GM23338 (cell line): ENCODE measurements at regions not wholly inside any gene's neighbourhood (a gene's known extent, or its start where the extent isn't known, plus 50 kb on each side); places are given as distances from the start of the nearest gene placed in this dataset.

Source experiments
- ATAC-seq: fragments of 200-7000 bp; cut with Tn5 transposase; 3 replicates; pipeline ENCODE4 v1.9.1; 2020
- DNase-seq: peaks from one replicate; pipeline ENCODE4 v3.0.0-alpha.2; 2015; ENCODE audit warnings: low spot score
- H2AFZ ChIP-seq: fragments of 200-600 bp; sonication (generic); 2 replicates; pipeline ENCODE4 v1.8.0; 2016; ENCODE audit warnings: antibody characterized with exemption, mild to moderate bottlenecking, moderate library complexity
- H3F3A ChIP-seq: fragments of 200-600 bp; sonication (generic); replicated peaks from 2 replicates; pipeline ENCODE4 v1.8.0; 2017; ENCODE audit warnings: antibody characterized with exemption, mixed run types, low read depth
- H3K27ac ChIP-seq: fragments of 200-600 bp; sonication (generic); 2 replicates; pipeline ENCODE4 v1.6.1; 2016; ENCODE audit warnings: low read depth
- H3K27me3 ChIP-seq: fragments of 200-600 bp; sonication (generic); 2 replicates; pipeline ENCODE4 v1.8.0; 2016; ENCODE audit warnings: mild to moderate bottlenecking, mixed run types, moderate library complexity; ENCODE audit not compliant: insufficient read depth
- H3K36me3 ChIP-seq: fragments of 200-600 bp; sonication (generic); 2 replicates; pipeline ENCODE4 v1.8.0; 2016; ENCODE audit warnings: mild to moderate bottlenecking; ENCODE audit not compliant: insufficient read depth
- H3K4me1 ChIP-seq: fragments of 200-600 bp; sonication (generic); 2 replicates; pipeline ENCODE4 v1.8.0; 2016; ENCODE audit warnings: mild to moderate bottlenecking, moderate library complexity; ENCODE audit not compliant: insufficient read depth
- H3K4me2 ChIP-seq: fragments of 200-600 bp; sonication (generic); 2 replicates; pipeline ENCODE4 v1.7.1; 2017; ENCODE audit warnings: mixed run types
- H3K4me3 ChIP-seq: fragments of 200-600 bp; sonication (generic); 2 replicates; pipeline ENCODE4 v1.6.1; 2016; ENCODE audit warnings: mixed run types
- H3K79me2 ChIP-seq: fragments of 200-600 bp; sonication (generic); replicated peaks from 2 replicates; pipeline ENCODE4 v1.8.0; 2017; ENCODE audit warnings: mild to moderate bottlenecking; ENCODE audit not compliant: insufficient read depth
- H3K9me2 ChIP-seq: fragments of 200-600 bp; sonication (generic); 2 replicates; pipeline ENCODE4 v1.8.0; 2017; ENCODE audit not compliant: insufficient read depth
- H4K20me1 ChIP-seq: fragments of 200-600 bp; sonication (generic); replicated peaks from 2 replicates; pipeline ENCODE4 v1.8.0; 2017; ENCODE audit warnings: mild to moderate bottlenecking; ENCODE audit not compliant: insufficient read depth
- H3K27ac Mint-ChIP-seq: 2 replicates; pipeline ENCODE4 v1.8.0; 2020; ENCODE audit warnings: inconsistent platforms, mild to moderate bottlenecking, moderate library complexity, mixed read lengths
- H3K27me3 Mint-ChIP-seq: 3 replicates; pipeline ENCODE4 v1.8.0; 2022; ENCODE audit warnings: low read depth, mild to moderate bottlenecking, moderate library complexity, mixed read lengths, inconsistent platforms; ENCODE audit not compliant: insufficient read depth, poor library complexity
- H3K36me3 Mint-ChIP-seq: 3 replicates; pipeline ENCODE4 v1.8.0; 2021; ENCODE audit warnings: low read depth, mild to moderate bottlenecking, inconsistent platforms, moderate library complexity, mixed read lengths
- H3K4me1 Mint-ChIP-seq: 3 replicates; pipeline ENCODE4 v1.8.0; 2020; ENCODE audit warnings: mild to moderate bottlenecking, inconsistent platforms, mixed read lengths
- H3K4me3 Mint-ChIP-seq: 3 replicates; pipeline ENCODE4 v1.8.0; 2021; ENCODE audit warnings: moderate library complexity, mild to moderate bottlenecking, inconsistent platforms, mixed read lengths
- H3K9me3 Mint-ChIP-seq: 3 replicates; pipeline ENCODE4 v1.8.0; 2020; ENCODE audit warnings: moderate library complexity, mild to moderate bottlenecking, inconsistent platforms, mixed read lengths
- CREB1 ChIP-seq: fragments of 250-450 bp; sonication (Bioruptor Pico); IDR thresholded peaks from 2 replicates; pipeline ENCODE4 v1.5.0; 2020; ENCODE audit warnings: low read depth, mild to moderate bottlenecking, moderate library complexity
- EZH2 ChIP-seq: fragments of 200-600 bp; sonication (generic); IDR thresholded peaks from one replicate; pipeline ENCODE4 v1.8.0; 2017; ENCODE audit warnings: antibody characterized with exemption, mild to moderate bottlenecking, low read depth; ENCODE audit not compliant: unreplicated experiment
- EZH2phosphoT487 ChIP-seq: fragments of 200-600 bp; sonication (generic); IDR thresholded peaks from one replicate; pipeline ENCODE4 v1.8.1; 2018; ENCODE audit warnings: antibody characterized with exemption; ENCODE audit not compliant: unreplicated experiment
- JUNB ChIP-seq: IDR thresholded peaks from one replicate; pipeline ENCODE4 v1.6.1; 2016; ENCODE audit warnings: antibody characterized with exemption; ENCODE audit not compliant: unreplicated experiment
- NANOG ChIP-seq: IDR thresholded peaks from 2 replicates; pipeline ENCODE4 v1.6.1; 2016; ENCODE audit warnings: antibody characterized with exemption, borderline replicate concordance
- POLR2AphosphoS5 ChIP-seq: IDR thresholded peaks from 2 replicates; pipeline ENCODE4 v1.6.1; 2016; ENCODE audit warnings: antibody characterized with exemption, low read depth
- STAT1 ChIP-seq: IDR thresholded peaks from one replicate; pipeline ENCODE4 v1.6.1; 2016; ENCODE audit warnings: antibody characterized with exemption; ENCODE audit not compliant: unreplicated experiment
- ZNF114 ChIP-seq: fragments of 250-450 bp; sonication (Bioruptor Pico); IDR thresholded peaks from 2 replicates; pipeline ENCODE4 v1.5.0; 2020; ENCODE audit warnings: mild to moderate bottlenecking, moderate library complexity
- ZNF331 ChIP-seq: fragments of 250-450 bp; sonication (Bioruptor Pico); IDR thresholded peaks from 2 replicates; pipeline ENCODE4 v1.5.0; 2020; ENCODE audit warnings: low read depth, mild to moderate bottlenecking, moderate library complexity
- TF ChIP-seq, protein P1 (sequence below), 2 experiments: fragments of 200-600 bp in 1 of 2; sonication (generic) in 1 of 2; conservative IDR thresholded peaks; 2 replicates each; pipeline versions ENCODE4 v1.5.1 to v1.6.1; 2016 to 2017; ENCODE audit warnings: antibody characterized with exemption in 2 of 2, low read depth in 2 of 2, mild to moderate bottlenecking in 2 of 2, moderate library complexity in 1 of 2
- TF ChIP-seq, protein P2 (sequence below): IDR thresholded peaks from one replicate; pipeline ENCODE4 v1.6.1; 2018; ENCODE audit warnings: antibody characterized with exemption; ENCODE audit not compliant: unreplicated experiment
- TF ChIP-seq, protein P3 (sequence below): fragments of 250-450 bp; sonication (Bioruptor Pico); IDR thresholded peaks from 2 replicates; pipeline ENCODE4 v1.5.0; 2020; ENCODE audit warnings: mild to moderate bottlenecking, moderate library complexity
- TF ChIP-seq, protein P4 (sequence below): IDR thresholded peaks from 2 replicates; pipeline ENCODE4 v1.6.1; 2016; ENCODE audit warnings: antibody characterized with exemption

DNA sequence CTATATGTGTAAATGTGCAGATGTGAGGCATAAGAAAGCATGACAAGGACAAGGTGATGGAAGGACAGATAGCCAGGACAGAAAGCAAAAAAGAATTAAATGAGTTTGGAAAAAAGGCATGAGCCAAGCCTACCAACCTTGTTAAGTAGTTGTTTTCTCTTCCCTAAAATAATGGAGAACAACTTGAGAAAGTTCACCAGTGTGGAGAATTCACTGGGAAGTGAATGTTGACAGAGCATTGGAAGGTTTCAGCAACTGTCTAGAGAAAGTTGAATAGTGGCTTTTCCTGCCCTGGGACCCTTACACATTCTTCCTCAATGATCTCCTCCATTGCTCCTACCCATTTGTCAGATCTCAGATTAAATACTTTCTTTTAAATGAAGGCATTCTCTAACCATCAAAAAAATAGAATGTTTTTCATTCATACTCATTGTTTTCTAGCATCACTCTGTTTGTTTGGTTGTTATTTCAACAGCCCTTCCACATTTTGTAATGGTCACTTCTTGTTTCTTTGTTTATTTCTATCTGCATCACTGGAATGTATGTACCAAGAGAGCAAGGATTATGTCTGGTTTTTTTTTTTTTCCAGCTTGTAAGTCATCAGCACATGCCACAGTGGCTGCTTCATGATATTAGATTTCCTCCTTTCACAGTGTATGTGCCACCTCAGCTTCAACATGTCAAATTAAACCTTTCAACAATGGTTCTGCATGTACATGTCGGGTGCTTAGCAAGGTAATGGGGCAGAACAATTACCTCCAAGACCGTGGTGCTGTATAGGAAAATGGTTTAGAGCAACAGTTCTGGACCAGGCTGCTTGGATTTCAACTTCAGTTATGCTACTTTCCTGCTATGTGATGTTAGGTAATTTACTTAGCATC is 586.0 kb upstream of the VRK2 start:
- H2AFZ ChIP-seq, result no peak overlapping the region
- TF ChIP-seq EZH2phosphoT487 (no peak), CREB1 (CRISPR knock-in tag) (no peak), ZNF114 (CRISPR knock-in tag) (no peak), JUNB (no peak), STAT1 (no peak), NANOG (no peak), EZH2 (no peak), ZNF331 (CRISPR knock-in tag) (no peak), POLR2AphosphoS5 (no peak)
- TF ChIP-seq, protein P1, sequence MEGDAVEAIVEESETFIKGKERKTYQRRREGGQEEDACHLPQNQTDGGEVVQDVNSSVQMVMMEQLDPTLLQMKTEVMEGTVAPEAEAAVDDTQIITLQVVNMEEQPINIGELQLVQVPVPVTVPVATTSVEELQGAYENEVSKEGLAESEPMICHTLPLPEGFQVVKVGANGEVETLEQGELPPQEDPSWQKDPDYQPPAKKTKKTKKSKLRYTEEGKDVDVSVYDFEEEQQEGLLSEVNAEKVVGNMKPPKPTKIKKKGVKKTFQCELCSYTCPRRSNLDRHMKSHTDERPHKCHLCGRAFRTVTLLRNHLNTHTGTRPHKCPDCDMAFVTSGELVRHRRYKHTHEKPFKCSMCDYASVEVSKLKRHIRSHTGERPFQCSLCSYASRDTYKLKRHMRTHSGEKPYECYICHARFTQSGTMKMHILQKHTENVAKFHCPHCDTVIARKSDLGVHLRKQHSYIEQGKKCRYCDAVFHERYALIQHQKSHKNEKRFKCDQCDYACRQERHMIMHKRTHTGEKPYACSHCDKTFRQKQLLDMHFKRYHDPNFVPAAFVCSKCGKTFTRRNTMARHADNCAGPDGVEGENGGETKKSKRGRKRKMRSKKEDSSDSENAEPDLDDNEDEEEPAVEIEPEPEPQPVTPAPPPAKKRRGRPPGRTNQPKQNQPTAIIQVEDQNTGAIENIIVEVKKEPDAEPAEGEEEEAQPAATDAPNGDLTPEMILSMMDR (conservative IDR thresholded peaks at IDR 0.05; ENCODE audit: low read depth in 2 of 2), result no peak
- TF ChIP-seq, protein P2, sequence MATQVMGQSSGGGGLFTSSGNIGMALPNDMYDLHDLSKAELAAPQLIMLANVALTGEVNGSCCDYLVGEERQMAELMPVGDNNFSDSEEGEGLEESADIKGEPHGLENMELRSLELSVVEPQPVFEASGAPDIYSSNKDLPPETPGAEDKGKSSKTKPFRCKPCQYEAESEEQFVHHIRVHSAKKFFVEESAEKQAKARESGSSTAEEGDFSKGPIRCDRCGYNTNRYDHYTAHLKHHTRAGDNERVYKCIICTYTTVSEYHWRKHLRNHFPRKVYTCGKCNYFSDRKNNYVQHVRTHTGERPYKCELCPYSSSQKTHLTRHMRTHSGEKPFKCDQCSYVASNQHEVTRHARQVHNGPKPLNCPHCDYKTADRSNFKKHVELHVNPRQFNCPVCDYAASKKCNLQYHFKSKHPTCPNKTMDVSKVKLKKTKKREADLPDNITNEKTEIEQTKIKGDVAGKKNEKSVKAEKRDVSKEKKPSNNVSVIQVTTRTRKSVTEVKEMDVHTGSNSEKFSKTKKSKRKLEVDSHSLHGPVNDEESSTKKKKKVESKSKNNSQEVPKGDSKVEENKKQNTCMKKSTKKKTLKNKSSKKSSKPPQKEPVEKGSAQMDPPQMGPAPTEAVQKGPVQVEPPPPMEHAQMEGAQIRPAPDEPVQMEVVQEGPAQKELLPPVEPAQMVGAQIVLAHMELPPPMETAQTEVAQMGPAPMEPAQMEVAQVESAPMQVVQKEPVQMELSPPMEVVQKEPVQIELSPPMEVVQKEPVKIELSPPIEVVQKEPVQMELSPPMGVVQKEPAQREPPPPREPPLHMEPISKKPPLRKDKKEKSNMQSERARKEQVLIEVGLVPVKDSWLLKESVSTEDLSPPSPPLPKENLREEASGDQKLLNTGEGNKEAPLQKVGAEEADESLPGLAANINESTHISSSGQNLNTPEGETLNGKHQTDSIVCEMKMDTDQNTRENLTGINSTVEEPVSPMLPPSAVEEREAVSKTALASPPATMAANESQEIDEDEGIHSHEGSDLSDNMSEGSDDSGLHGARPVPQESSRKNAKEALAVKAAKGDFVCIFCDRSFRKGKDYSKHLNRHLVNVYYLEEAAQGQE, result no peak
- TF ChIP-seq, protein P3, sequence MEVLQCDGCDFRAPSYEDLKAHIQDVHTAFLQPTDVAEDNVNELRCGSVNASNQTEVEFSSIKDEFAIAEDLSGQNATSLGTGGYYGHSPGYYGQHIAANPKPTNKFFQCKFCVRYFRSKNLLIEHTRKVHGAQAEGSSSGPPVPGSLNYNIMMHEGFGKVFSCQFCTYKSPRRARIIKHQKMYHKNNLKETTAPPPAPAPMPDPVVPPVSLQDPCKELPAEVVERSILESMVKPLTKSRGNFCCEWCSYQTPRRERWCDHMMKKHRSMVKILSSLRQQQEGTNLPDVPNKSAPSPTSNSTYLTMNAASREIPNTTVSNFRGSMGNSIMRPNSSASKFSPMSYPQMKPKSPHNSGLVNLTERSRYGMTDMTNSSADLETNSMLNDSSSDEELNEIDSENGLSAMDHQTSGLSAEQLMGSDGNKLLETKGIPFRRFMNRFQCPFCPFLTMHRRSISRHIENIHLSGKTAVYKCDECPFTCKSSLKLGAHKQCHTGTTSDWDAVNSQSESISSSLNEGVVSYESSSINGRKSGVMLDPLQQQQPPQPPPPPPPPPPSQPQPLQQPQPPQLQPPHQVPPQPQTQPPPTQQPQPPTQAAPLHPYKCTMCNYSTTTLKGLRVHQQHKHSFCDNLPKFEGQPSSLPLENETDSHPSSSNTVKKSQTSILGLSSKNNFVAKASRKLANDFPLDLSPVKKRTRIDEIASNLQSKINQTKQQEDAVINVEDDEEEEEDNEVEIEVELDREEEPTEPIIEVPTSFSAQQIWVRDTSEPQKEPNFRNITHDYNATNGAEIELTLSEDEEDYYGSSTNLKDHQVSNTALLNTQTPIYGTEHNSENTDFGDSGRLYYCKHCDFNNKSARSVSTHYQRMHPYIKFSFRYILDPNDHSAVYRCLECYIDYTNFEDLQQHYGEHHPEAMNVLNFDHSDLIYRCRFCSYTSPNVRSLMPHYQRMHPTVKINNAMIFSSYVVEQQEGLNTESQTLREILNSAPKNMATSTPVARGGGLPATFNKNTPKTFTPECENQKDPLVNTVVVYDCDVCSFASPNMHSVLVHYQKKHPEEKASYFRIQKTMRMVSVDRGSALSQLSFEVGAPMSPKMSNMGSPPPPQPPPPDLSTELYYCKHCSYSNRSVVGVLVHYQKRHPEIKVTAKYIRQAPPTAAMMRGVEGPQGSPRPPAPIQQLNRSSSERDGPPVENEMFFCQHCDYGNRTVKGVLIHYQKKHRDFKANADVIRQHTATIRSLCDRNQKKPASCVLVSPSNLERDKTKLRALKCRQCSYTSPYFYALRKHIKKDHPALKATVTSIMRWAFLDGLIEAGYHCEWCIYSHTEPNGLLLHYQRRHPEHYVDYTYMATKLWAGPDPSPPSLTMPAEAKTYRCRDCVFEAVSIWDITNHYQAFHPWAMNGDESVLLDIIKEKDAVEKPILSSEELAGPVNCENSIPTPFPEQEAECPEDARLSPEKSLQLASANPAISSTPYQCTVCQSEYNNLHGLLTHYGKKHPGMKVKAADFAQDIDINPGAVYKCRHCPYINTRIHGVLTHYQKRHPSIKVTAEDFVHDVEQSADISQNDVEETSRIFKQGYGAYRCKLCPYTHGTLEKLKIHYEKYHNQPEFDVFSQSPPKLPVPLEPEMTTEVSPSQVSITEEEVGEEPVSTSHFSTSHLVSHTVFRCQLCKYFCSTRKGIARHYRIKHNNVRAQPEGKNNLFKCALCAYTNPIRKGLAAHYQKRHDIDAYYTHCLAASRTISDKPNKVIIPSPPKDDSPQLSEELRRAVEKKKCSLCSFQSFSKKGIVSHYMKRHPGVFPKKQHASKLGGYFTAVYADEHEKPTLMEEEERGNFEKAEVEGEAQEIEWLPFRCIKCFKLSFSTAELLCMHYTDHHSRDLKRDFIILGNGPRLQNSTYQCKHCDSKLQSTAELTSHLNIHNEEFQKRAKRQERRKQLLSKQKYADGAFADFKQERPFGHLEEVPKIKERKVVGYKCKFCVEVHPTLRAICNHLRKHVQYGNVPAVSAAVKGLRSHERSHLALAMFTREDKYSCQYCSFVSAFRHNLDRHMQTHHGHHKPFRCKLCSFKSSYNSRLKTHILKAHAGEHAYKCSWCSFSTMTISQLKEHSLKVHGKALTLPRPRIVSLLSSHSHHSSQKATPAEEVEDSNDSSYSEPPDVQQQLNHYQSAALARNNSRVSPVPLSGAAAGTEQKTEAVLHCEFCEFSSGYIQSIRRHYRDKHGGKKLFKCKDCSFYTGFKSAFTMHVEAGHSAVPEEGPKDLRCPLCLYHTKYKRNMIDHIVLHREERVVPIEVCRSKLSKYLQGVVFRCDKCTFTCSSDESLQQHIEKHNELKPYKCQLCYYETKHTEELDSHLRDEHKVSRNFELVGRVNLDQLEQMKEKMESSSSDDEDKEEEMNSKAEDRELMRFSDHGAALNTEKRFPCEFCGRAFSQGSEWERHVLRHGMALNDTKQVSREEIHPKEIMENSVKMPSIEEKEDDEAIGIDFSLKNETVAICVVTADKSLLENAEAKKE (CRISPR knock-in tag), result no peak
- TF ChIP-seq, protein P4, sequence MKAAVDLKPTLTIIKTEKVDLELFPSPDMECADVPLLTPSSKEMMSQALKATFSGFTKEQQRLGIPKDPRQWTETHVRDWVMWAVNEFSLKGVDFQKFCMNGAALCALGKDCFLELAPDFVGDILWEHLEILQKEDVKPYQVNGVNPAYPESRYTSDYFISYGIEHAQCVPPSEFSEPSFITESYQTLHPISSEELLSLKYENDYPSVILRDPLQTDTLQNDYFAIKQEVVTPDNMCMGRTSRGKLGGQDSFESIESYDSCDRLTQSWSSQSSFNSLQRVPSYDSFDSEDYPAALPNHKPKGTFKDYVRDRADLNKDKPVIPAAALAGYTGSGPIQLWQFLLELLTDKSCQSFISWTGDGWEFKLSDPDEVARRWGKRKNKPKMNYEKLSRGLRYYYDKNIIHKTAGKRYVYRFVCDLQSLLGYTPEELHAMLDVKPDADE, result no peak
- no peaks in the 10 kb centered on the region for H3K4me1 ChIP-seq
- H3K4me3 ChIP-seq, result no peak overlapping the region
- no peaks in the 10 kb centered on the region for H4K20me1 ChIP-seq
- no peak overlapping the region for H3K4me2 ChIP-seq
- no peaks in the 10 kb centered on the region for H3K27me3 ChIP-seq
- Mint-ChIP-seq H3K27ac (no peak overlapping the region), H3K36me3 (no peaks in the 10 kb centered on the region), H3K9me3 (no peaks in the 10 kb centered on the region), H3K27me3 (peaks cover 2% of the 10 kb centered on the region), H3K4me3 (no peak overlapping the region), H3K4me1 (no peaks in the 10 kb centered on the region)
- no peaks in the 10 kb centered on the region for H3K79me2 ChIP-seq
- H3K9me2 ChIP-seq, result no peaks in the 10 kb centered on the region
- ATAC-seq (no peak), DNase-seq (no peak)
- H3K36me3 ChIP-seq, result no peaks in the 10 kb centered on the region
- no peaks in the 10 kb centered on the region for H3F3A ChIP-seq
- H3K27ac ChIP-seq, result no peak overlapping the region
